Hepatocyte (in vitro differentiated cells): ENCODE measurements at regions not wholly inside any gene's neighbourhood (a gene's known extent, or its start where the extent isn't known, plus 50 kb on each side); places are given as distances from the start of the nearest gene placed in this dataset.

Source experiments
- DNase-seq: peaks from one replicate; pipeline ENCODE4 v3.0.0-alpha.2; 2016; ENCODE audit warnings: low spot score
- H2AFZ ChIP-seq: fragments of 200-600 bp; sonication (generic); 2 replicates; pipeline ENCODE4 v1.6.0; 2016; ENCODE audit warnings: antibody characterized with exemption, mild to moderate bottlenecking
- H3K27ac ChIP-seq: fragments of 200-600 bp; sonication (generic); 2 replicates; pipeline ENCODE4 v1.5.1; 2016; ENCODE audit warnings: mild to moderate bottlenecking
- H3K27me3 ChIP-seq: fragments of 200-600 bp; sonication (generic); 2 replicates; pipeline ENCODE4 v1.6.1; 2016
- H3K36me3 ChIP-seq: fragments of 200-600 bp; sonication (generic); replicated peaks from 2 replicates; pipeline ENCODE4 v1.5.1; 2016; ENCODE audit warnings: low read depth; ENCODE audit not compliant: insufficient read depth
- H3K4me1 ChIP-seq: fragments of 200-600 bp; sonication (generic); 2 replicates; pipeline ENCODE4 v1.5.1; 2016; ENCODE audit warnings: mild to moderate bottlenecking, moderate library complexity; ENCODE audit not compliant: insufficient read depth
- H3K4me2 ChIP-seq: fragments of 200-600 bp; sonication (generic); 2 replicates; pipeline ENCODE4 v1.6.0; 2016
- H3K4me3 ChIP-seq: fragments of 200-600 bp; sonication (generic); 2 replicates; pipeline ENCODE4 v1.5.1; 2016; ENCODE audit warnings: mild to moderate bottlenecking
- H3K79me2 ChIP-seq: fragments of 200-600 bp; sonication (generic); 2 replicates; pipeline ENCODE4 v1.6.0; 2017; ENCODE audit warnings: mild to moderate bottlenecking
- H3K9me2 ChIP-seq: fragments of 200-600 bp; sonication (generic); replicated peaks from 2 replicates; pipeline ENCODE4 v1.6.0; 2017; ENCODE audit warnings: mild to moderate bottlenecking; ENCODE audit not compliant: insufficient read depth
- H3K9me3 ChIP-seq: fragments of 200-600 bp; sonication (generic); 2 replicates; pipeline ENCODE4 v1.5.1; 2016; ENCODE audit warnings: low read depth, mild to moderate bottlenecking
- H4K20me1 ChIP-seq: fragments of 200-600 bp; sonication (generic); 2 replicates; pipeline ENCODE4 v1.6.0; 2016; ENCODE audit warnings: mild to moderate bottlenecking; ENCODE audit not compliant: insufficient read depth, poor library complexity, severe bottlenecking
- EZH2 ChIP-seq: fragments of 200-600 bp; sonication (generic); IDR thresholded peaks from 2 replicates; pipeline ENCODE4 v1.6.1; 2016; ENCODE audit warnings: antibody characterized with exemption, mild to moderate bottlenecking, borderline replicate concordance
- EZH2phosphoT487 ChIP-seq: fragments of 200-600 bp; sonication (generic); IDR thresholded peaks from one replicate; pipeline ENCODE4 v1.6.1; 2018; ENCODE audit warnings: antibody characterized with exemption, mild to moderate bottlenecking, low read depth, moderate library complexity; ENCODE audit not compliant: unreplicated experiment, severe bottlenecking
- WGBS: methylation state at CpG from one replicate; pipeline ENCODE4 v1.1.6; 2016; ENCODE audit warnings: low lambda C conversion rate; ENCODE audit errors: missing lambda C conversion rate; 5-methylcytosine and 5-hydroxymethylcytosine counted together
- TF ChIP-seq, protein P1 (sequence below): fragments of 200-600 bp; sonication (generic); IDR thresholded peaks from 2 replicates; pipeline ENCODE4 v1.5.1; 2016; ENCODE audit warnings: antibody characterized with exemption, mild to moderate bottlenecking; ENCODE audit not compliant: poor library complexity

GRCh38 chrX:39850630-39851152, 247.1 kb downstream of the BCOR start:
- H3K79me2 ChIP-seq: no peaks in the 10 kb centered on the region
- peaks cover 8% of the 10 kb centered on the region for H3K4me1 ChIP-seq
- no peak overlapping the region for H2AFZ ChIP-seq
- H3K27me3 ChIP-seq: no peaks in the 10 kb centered on the region
- no peaks in the 10 kb centered on the region for H3K9me3 ChIP-seq
- WGBS: 29% methylated on average over 3 of the region's 3 CpGs
- TF ChIP-seq EZH2: no peak
- no peak for TF ChIP-seq EZH2phosphoT487
- TF ChIP-seq, protein P1, sequence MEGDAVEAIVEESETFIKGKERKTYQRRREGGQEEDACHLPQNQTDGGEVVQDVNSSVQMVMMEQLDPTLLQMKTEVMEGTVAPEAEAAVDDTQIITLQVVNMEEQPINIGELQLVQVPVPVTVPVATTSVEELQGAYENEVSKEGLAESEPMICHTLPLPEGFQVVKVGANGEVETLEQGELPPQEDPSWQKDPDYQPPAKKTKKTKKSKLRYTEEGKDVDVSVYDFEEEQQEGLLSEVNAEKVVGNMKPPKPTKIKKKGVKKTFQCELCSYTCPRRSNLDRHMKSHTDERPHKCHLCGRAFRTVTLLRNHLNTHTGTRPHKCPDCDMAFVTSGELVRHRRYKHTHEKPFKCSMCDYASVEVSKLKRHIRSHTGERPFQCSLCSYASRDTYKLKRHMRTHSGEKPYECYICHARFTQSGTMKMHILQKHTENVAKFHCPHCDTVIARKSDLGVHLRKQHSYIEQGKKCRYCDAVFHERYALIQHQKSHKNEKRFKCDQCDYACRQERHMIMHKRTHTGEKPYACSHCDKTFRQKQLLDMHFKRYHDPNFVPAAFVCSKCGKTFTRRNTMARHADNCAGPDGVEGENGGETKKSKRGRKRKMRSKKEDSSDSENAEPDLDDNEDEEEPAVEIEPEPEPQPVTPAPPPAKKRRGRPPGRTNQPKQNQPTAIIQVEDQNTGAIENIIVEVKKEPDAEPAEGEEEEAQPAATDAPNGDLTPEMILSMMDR: no peak
- H3K4me3 ChIP-seq: no peak overlapping the region
- peak; percentile 50 for DNase-seq
- H3K9me2 ChIP-seq: no peaks in the 10 kb centered on the region
- peak overlapping the region; percentile 68 for H3K27ac ChIP-seq
- H3K36me3 ChIP-seq: no peaks in the 10 kb centered on the region
- H3K4me2 ChIP-seq: no peak overlapping the region
- no peaks in the 10 kb centered on the region for H4K20me1 ChIP-seq

- no peak for DNase-seq
- H3K9me3 ChIP-seq: no peaks in the 10 kb centered on the region
- H3K4me3 ChIP-seq: no peak overlapping the region
- H3K9me2 ChIP-seq: no peaks in the 10 kb centered on the region
- H3K79me2 ChIP-seq: no peaks in the 10 kb centered on the region
- 83% methylated on average over 5 of the region's 5 CpGs for WGBS
- H3K27me3 ChIP-seq: no peaks in the 10 kb centered on the region
- no peak overlapping the region for H3K27ac ChIP-seq
- no peak for TF ChIP-seq EZH2
- TF ChIP-seq, protein P1: no peak
- TF ChIP-seq EZH2phosphoT487: no peak
- no peaks in the 10 kb centered on the region for H3K36me3 ChIP-seq
- H2AFZ ChIP-seq: no peak overlapping the region
- H3K4me1 ChIP-seq: peaks cover 8% of the 10 kb centered on the region
- no peaks in the 10 kb centered on the region for H4K20me1 ChIP-seq
- no peak overlapping the region for H3K4me2 ChIP-seq
Observed at GRCh38 chrX:39851745-39852455, 245.9 kb downstream of the BCOR start.

- DNase-seq: no peak
- Histone ChIP-seq H3K9me2 (no peaks in the 10 kb centered on the region), H3K36me3 (no peaks in the 10 kb centered on the region), H3K27ac (no peak overlapping the region), H3K4me1 (peaks cover 8% of the 10 kb centered on the region), H3K79me2 (no peaks in the 10 kb centered on the region), H3K9me3 (no peaks in the 10 kb centered on the region), H3K4me2 (no peak overlapping the region), H4K20me1 (no peaks in the 10 kb centered on the region), H3K4me3 (no peak overlapping the region), H2AFZ (no peak overlapping the region), H3K27me3 (no peaks in the 10 kb centered on the region)
- TF ChIP-seq EZH2 (no peak), EZH2phosphoT487 (no peak)
- TF ChIP-seq, protein P1: no peak
- 90% methylated on average over 3 of the region's 3 CpGs for WGBS
Observed at GRCh38 chrX:39852491-39852890, 245.3 kb downstream of the BCOR start.
